ENCODE measurements at regions not wholly inside any gene's neighbourhood (a gene's known extent, or its start where the extent isn't known, plus 50 kb on each side); places are given as distances from the start of the nearest gene placed in this dataset.

- no peak for DNase-seq (ENCODE audit: low read depth)
These were observed 53.1 kb downstream of the CH25H start for GRCh38 chr10:89153971-89154370.

GRCh38 chr10:89153116-89153515 is 54.0 kb downstream of the CH25H start:
- DNase-seq (ENCODE audit: low read depth), result no peak

DNA sequence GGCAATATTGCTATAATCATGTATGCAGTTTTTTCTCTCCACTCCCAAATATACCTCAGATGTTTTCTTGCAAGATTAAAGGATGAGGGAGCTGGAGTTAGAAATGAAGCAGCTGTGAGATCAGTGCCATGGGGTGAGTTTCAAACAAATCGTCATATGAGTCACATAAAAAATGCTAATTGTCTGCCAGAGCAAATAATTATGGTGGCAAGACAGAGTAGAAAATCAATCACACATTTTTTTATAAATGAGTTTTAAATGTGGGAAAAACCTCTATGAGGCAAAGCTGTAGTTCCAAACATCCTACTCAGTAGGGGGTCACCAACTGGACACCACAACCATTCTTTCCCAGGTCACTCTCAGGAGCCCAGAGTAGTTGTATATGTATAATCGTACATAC is 55.3 kb downstream of the CH25H start:
- DNase-seq (ENCODE audit: low read depth), result no peak

GRCh38 chr10:89148061-89148460 is 59.1 kb downstream of the CH25H start:
- DNase-seq (ENCODE audit: low read depth), result no peak

- no peak for DNase-seq (ENCODE audit: low read depth)
These were observed 59.9 kb downstream of the CH25H start for GRCh38 chr10:89147256-89147655.

GRCh38 chr10:89144836-89145235 is 62.3 kb downstream of the CH25H start:
- no peak for DNase-seq (ENCODE audit: low read depth)

- DNase-seq (ENCODE audit: low read depth), result no peak
These were observed 64.5 kb downstream of the CH25H start for GRCh38 chr10:89142590-89142989.

DNA sequence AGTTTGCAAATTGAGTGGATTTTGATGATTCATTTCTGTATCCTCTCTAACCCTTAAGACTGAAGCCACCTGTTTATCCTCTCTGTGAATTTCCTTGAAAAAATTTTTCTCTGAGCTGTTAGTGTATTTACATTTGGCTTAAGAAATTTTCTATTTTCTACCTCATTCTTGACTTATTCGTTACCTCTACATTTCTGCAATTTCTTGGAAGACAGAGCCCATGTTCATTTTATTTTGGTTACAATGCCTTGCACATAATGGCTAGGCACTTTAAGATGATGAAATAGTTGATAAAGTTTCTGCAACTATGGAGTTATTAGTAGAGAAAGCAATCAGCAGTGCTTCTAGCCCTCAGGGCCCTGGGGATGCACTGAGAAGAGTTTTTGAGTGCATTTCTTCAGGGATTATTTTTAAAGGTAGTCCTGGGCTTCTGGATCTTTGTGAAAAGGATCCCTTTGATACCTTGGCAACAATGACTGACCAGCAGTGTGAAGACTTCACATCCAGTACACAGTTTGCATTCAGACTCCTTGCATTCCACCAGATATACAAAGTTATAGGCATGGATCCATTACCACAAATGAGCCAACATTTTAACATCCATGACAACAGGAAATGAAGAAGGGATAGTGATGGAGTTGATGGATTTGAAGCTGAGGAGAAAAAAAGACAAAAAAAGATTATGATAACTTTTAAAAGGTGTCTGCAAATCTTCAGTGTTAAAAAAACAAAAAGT is 68.2 kb downstream of the CH25H start:
- no peak for DNase-seq (ENCODE audit: low read depth)

DNA sequence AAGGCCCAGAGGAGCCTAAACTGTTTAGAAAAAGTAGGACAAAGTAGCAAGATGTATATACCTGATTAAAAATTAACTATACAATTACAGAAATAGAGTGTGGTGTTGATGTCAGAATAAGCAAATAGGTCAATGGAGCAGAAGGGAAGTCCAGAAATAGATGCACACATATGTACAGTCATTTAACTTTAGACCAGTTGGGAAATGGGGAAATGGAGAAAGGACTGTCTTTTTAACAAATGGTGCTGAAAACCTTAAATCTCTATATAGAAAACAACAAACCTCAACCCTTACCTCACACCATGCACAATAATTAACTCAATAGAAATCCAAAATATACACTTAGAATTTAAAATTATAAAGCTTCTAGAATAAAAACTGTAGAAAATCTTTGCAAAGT is 72.2 kb downstream of the CH25H start:
- DNase-seq (ENCODE audit: low read depth), result no peak

DNA sequence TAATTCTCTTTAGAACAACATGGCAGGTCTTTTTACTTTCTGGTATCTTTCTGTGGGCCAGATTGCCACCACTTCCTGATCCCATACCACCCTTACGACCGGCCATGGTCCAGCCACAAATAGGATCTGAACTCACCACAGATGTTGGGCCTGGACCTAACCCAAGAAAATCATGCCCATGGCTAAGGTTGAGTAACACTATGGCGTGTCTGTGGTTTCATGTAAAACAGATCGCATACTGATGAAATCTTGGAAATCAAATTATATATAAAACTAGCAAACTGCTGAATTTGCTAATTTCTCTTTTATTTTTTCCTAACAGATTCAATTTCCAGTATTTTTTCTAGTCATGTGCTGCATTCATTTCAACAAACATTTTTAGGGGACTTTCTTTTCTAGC is 77.2 kb downstream of the CH25H start:
- DNase-seq (ENCODE audit: low read depth), result no peak

GRCh38 chr10:89122433-89123051 is 84.6 kb downstream of the CH25H start:
- no peak for DNase-seq (ENCODE audit: low read depth)

GRCh38 chr10:89121764-89122020 is 85.4 kb downstream of the CH25H start:
- DNase-seq (ENCODE audit: low read depth), result no peak

GRCh38 chr10:89120931-89121763 is 86.0 kb downstream of the CH25H start:
- DNase-seq (ENCODE audit: low read depth), result no peak

GRCh38 chr10:89119651-89120050 is 87.5 kb downstream of the CH25H start:
- DNase-seq (ENCODE audit: low read depth), result no peak

DNA sequence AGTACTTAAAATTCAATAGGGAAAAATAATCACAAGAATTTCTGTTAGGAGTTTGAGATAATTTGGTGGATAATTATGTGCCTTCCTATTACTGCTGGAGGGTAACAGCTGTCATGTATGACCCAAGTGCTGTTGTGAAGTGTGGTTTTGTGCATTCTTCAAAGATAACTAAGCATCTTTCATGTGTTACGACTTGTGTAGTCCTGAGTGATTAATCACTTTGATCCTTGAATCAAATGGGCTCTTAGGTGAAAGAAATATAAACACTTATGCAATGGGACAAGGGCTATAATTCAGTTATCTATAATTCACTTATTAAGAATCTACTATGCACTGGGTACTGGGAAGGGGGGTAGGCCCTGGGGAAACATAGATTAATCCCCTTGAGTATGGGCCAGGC is 89.0 kb downstream of the CH25H start:
- DNase-seq (ENCODE audit: low read depth), result no peak

DNA sequence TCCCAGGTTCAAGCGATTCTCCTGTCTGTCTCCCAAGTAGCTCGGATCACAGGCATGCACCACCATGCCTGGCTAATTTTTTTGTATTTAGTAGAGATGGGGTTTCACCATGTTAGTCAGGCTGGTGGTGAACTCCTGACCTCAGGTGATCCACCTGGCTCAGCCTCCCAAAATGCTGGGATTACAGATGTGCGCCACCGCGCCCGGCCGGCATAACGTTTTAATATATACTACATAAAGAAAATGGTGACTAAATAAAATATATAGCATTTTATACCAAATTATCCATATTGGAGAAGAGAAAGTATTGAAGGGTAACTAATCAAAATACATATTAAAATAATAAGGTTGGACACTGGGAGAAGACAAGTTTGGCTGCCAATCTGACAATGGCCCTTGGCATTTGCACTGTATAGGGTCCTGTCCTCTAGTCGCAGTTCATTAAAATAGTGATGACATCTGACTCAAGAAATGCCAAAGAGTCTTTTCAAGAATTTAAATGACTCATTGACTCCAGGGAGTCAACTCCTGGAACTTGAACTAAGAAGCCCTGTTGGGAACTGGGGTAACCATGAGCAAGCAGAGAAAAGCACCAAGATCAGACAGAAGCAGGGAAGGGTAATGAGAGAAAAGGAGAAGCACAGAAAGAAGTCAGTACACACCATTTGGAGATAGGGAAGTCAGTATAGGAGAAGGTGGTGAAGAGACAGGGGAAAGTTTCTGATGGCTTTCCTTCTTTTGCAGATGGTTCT is 91.1 kb downstream of the CH25H start:
- DNase-seq (ENCODE audit: low read depth), result no peak

DNA sequence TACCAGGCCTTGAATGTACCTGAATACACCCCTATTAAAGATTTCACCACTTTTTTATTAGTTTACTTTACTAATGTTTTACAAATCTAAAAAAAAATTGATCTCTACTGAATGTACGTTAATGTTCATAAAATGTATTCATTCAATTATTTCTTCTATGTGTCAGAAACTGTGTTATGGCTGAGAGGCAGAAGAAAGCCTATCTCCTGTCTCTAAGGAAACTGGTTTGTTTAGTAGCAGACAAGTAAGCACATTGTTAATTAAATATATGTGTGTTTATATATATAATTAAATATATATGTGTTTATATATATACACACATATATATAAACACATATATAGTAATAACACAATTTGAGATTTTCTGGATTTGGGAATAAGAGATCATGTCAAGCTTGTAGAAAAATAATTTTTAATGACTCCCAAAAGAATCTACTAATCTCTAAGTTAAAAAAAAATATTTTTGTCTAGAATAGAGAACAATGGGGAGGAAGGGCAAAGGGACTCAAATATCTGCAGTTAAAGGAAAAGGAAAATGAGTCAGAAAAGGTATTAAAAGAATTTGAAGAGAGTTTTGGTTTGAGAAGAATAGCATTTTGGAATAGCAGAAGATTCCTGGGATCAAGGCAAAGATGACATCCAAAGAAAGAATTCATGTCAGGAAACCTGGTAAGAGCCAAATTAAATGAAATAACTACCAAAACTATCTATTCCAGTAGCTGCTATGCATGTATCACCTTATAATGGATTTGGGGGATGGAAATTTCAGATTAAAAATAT is 92.1 kb downstream of the CH25H start:
- DNase-seq (ENCODE audit: low read depth), result no peak

DNA sequence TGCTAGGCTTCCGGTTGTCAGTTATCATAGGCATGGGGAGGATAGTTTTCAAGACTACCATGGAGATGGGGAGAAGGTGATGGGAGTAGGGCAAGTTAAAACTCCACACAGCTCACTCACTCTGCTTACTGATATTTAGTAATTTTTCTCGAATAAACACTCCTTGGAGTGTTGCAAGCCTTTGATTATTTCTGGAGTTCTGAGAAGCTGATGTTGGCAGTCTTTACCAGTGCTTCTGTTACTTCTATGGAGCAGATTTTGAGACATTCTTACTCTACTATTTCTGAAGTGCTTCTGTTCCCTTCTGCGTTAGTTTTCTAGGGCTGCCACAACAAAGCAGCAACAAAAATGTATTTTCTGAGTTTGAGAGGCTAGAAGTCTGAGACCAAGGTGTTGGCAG is 104.4 kb downstream of the CH25H start:
- no peak for DNase-seq (ENCODE audit: low read depth)

- no peak for DNase-seq (ENCODE audit: low read depth)
These were observed 105.2 kb downstream of the CH25H start for GRCh38 chr10:89101943-89102342.

- no peak for DNase-seq (ENCODE audit: low read depth)
These were observed 106.4 kb downstream of the CH25H start for GRCh38 chr10:89100680-89101079.

- DNase-seq (ENCODE audit: low read depth), result no peak
These were observed 106.6 kb downstream of the FAS start for GRCh38 chr10:89097226-89097625.

All from forelimb muscle (tissue), 1 donor.